ENCODE measurements at regions not wholly inside any gene's neighbourhood (a gene's known extent, or its start where the extent isn't known, plus 50 kb on each side); places are given as distances from the start of the nearest gene placed in this dataset.

GRCh38 chr21:20377250-20377649, 621.0 kb upstream of the NCAM2 start:
- no peak for TF ChIP-seq YY1 (IDR thresholded peaks at IDR 0.05; ENCODE audit: low read depth)

GRCh38 chr21:20388400-20388799, 609.8 kb upstream of the NCAM2 start:
- TF ChIP-seq TAF1 (IDR thresholded peaks at IDR 0.05; ENCODE audit: low read depth) = no peak
- no peak for TF ChIP-seq CREB1 (IDR thresholded peaks at IDR 0.05; ENCODE audit: low read depth)
- TF ChIP-seq FOXM1 (IDR thresholded peaks at IDR 0.05; ENCODE audit: borderline replicate concordance, low read depth) = no peak
- TF ChIP-seq NFIC (IDR thresholded peaks at IDR 0.05) = no peak
- no peak for TF ChIP-seq CEBPB (IDR thresholded peaks at IDR 0.05)
- no peak for TF ChIP-seq MAX (IDR thresholded peaks at IDR 0.05)
- no peak for TF ChIP-seq TCF12 (IDR thresholded peaks at IDR 0.05; ENCODE audit: low read depth)
- TF ChIP-seq EGR1 (IDR thresholded peaks at IDR 0.05) = no peak
- no peak for TF ChIP-seq EP300 (IDR thresholded peaks at IDR 0.05; ENCODE audit: borderline replicate concordance)

- no peak for TF ChIP-seq NFIC (IDR thresholded peaks at IDR 0.05)
- no peak for TF ChIP-seq TCF12 (IDR thresholded peaks at IDR 0.05; ENCODE audit: low read depth)
- no peak for TF ChIP-seq CREB1 (IDR thresholded peaks at IDR 0.05; ENCODE audit: low read depth)
- no peak for TF ChIP-seq ZBTB7A (IDR thresholded peaks at IDR 0.05; ENCODE audit: low read depth)
- TF ChIP-seq MAX (IDR thresholded peaks at IDR 0.05) = no peak
- TF ChIP-seq EP300 (IDR thresholded peaks at IDR 0.05; ENCODE audit: borderline replicate concordance) = no peak
- TF ChIP-seq CEBPB (IDR thresholded peaks at IDR 0.05) = no peak
- TF ChIP-seq YY1 (IDR thresholded peaks at IDR 0.05; ENCODE audit: low read depth) = no peak
- TF ChIP-seq EGR1 (IDR thresholded peaks at IDR 0.05) = no peak
- no peak for TF ChIP-seq TAF1 (IDR thresholded peaks at IDR 0.05; ENCODE audit: low read depth)
- no peak for TF ChIP-seq USF1 (IDR thresholded peaks at IDR 0.05)
- TF ChIP-seq FOXM1 (IDR thresholded peaks at IDR 0.05; ENCODE audit: borderline replicate concordance, low read depth) = no peak
- no peak for TF ChIP-seq REST (IDR thresholded peaks at IDR 0.05; ENCODE audit: low read depth)
- no peak for TF ChIP-seq TEAD4 (IDR thresholded peaks at IDR 0.05)
- no peak for TF ChIP-seq RAD21 (IDR thresholded peaks at IDR 0.05; ENCODE audit: low read depth)
Measured at GRCh38 chr21:20396798-20397197, 601.4 kb upstream of the NCAM2 start.

- TF ChIP-seq EP300 (IDR thresholded peaks at IDR 0.05; ENCODE audit: borderline replicate concordance) = no peak
- TF ChIP-seq TAF1 (IDR thresholded peaks at IDR 0.05; ENCODE audit: low read depth) = no peak
- TF ChIP-seq CREB1 (IDR thresholded peaks at IDR 0.05; ENCODE audit: low read depth) = no peak
- no peak for TF ChIP-seq TCF12 (IDR thresholded peaks at IDR 0.05; ENCODE audit: low read depth)
- TF ChIP-seq REST (IDR thresholded peaks at IDR 0.05; ENCODE audit: low read depth) = no peak
- TF ChIP-seq EGR1 (IDR thresholded peaks at IDR 0.05) = no peak
- TF ChIP-seq MAX (IDR thresholded peaks at IDR 0.05) = no peak
- TF ChIP-seq USF1 (IDR thresholded peaks at IDR 0.05) = no peak
- no peak for TF ChIP-seq YY1 (IDR thresholded peaks at IDR 0.05; ENCODE audit: low read depth)
- TF ChIP-seq NFIC (IDR thresholded peaks at IDR 0.05) = no peak
- TF ChIP-seq RAD21 (IDR thresholded peaks at IDR 0.05; ENCODE audit: low read depth) = no peak
- no peak for TF ChIP-seq ZBTB7A (IDR thresholded peaks at IDR 0.05; ENCODE audit: low read depth)
- TF ChIP-seq FOXM1 (IDR thresholded peaks at IDR 0.05; ENCODE audit: borderline replicate concordance, low read depth) = no peak
- TF ChIP-seq TEAD4 (IDR thresholded peaks at IDR 0.05) = no peak
Measured at GRCh38 chr21:20404915-20405314, 593.3 kb upstream of the NCAM2 start.

- TF ChIP-seq EGR1 (IDR thresholded peaks at IDR 0.05) (no peak), REST (IDR thresholded peaks at IDR 0.05; ENCODE audit: low read depth) (no peak), CREB1 (IDR thresholded peaks at IDR 0.05; ENCODE audit: low read depth) (no peak)
Measured at GRCh38 chr21:20418353-20418752, 579.9 kb upstream of the NCAM2 start.
